Gastroesophageal sphincter (tissue), 4 donors: ENCODE measurements at regions not wholly inside any gene's neighbourhood (a gene's known extent, or its start where the extent isn't known, plus 50 kb on each side); places are given as distances from the start of the nearest gene placed in this dataset.

Experiments used
- ATAC-seq: fragments of 150-250 bp; one replicate; pipeline ENCODE4 v1.9.1; 2016; ENCODE audit warnings: mild to moderate bottlenecking, moderate library complexity
- H3K27ac ChIP-seq, 4 donors: fragments of 200-600 bp; sonication (generic) in 3 of 4; 1 replicate in 3 of 4; 2 replicates in 1 of 4; pipeline ENCODE4 v1.5.1; 2016 to 2019
- H3K27me3 ChIP-seq: fragments of 200-600 bp; sonication (generic); one replicate; pipeline ENCODE4 v1.5.1; 2019
- H3K36me3 ChIP-seq, 2 donors: fragments of 200-600 bp; sonication (generic); one replicate each; pipeline ENCODE4 v1.5.1; 2019; ENCODE audit warnings: control low read depth in 1 of 2
- H3K4me1 ChIP-seq, 3 donors: fragments of 200-600 bp; sonication (generic); 1 replicate in 2 of 3; 2 replicates in 1 of 3; pipeline ENCODE4 v1.5.1; 2016 to 2019; ENCODE audit warnings: control low read depth in 2 of 3
- H3K4me3 ChIP-seq, 2 donors: fragments of 200-600 bp; sonication (generic); one replicate each; pipeline ENCODE4 v1.5.1; 2019; ENCODE audit warnings: mild to moderate bottlenecking in 1 of 2, moderate library complexity in 1 of 2
- H3K9me3 ChIP-seq, 3 donors: fragments of 200-600 bp; sonication (generic); one replicate each; pipeline ENCODE4 v1.5.1; 2017 to 2019; ENCODE audit warnings: control low read depth in 2 of 3
- CTCF ChIP-seq, 4 experiments: fragments of 200-600 bp in 2 of 4; fragments of 450-650 bp in 2 of 4; sonication (generic) in 1 of 4; IDR thresholded peaks; one replicate each; pipeline ENCODE4 v1.5.1; 2017 to 2019; ENCODE audit warnings: antibody characterized with exemption in 4 of 4, mild to moderate bottlenecking in 2 of 4, moderate library complexity in 2 of 4
- EP300 ChIP-seq: sonication (generic); formaldehyde crosslinking; IDR thresholded peaks from one replicate; pipeline ENCODE4 v1.6.1; 2017; ENCODE audit warnings: antibody characterized with exemption, mild to moderate bottlenecking
- POLR2A ChIP-seq, 2 donors: fragments of 450-650 bp; IDR thresholded peaks; one replicate each; pipeline ENCODE4 v1.6.1; 2017; ENCODE audit warnings: antibody characterized with exemption in 2 of 2, mild to moderate bottlenecking in 2 of 2, moderate library complexity in 1 of 2
- POLR2AphosphoS5 ChIP-seq: sonication (generic); formaldehyde crosslinking; IDR thresholded peaks from one replicate; pipeline ENCODE4 v1.6.1; 2017; ENCODE audit warnings: antibody characterized with exemption
- WGBS, 2 donors: methylation state at CpG; one replicate each; pipeline ENCODE4 v1.1.5; 2018; ENCODE audit warnings: low coverage in 1 of 2; 5-methylcytosine and 5-hydroxymethylcytosine counted together

DNA sequence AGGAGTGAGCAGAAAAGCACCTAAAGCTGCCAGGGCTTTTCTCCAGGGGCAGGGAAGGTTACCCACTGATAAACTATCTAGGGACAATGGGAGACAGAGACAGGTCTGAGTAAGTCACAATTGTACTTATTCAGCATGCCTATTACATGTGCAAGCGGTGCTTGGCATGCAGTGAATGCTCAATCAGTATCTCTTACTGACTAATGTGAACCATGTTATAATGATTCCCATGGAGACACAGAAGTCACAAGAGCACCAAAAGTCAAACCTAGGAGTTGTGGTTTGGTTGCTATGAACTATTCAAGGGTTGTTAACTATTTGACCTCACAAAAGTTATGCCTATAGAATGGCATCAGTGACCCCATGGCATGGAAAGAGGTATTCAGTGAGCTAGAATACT is 50.0 kb upstream of the RASGRP1 start:
- Histone ChIP-seq H3K4me1 (no peaks in the 10 kb centered on the region), H3K27ac (no peak overlapping the region), H3K9me3 (no peaks in the 10 kb centered on the region), H3K27me3 (peaks cover 16% of the 10 kb centered on the region), H3K36me3 (no peaks in the 10 kb centered on the region), H3K4me3 (no peak overlapping the region)
- 80 to 100% methylated on average over 1 of the region's 1 CpG for WGBS, 2 donors
- no peak for TF ChIP-seq EP300
- TF ChIP-seq POLR2AphosphoS5: no peak
- no peak for TF ChIP-seq POLR2A (IDR thresholded peaks at IDR 0.05)
- no peak for TF ChIP-seq CTCF (IDR thresholded peaks at IDR 0.05)
- no peak for ATAC-seq

DNA sequence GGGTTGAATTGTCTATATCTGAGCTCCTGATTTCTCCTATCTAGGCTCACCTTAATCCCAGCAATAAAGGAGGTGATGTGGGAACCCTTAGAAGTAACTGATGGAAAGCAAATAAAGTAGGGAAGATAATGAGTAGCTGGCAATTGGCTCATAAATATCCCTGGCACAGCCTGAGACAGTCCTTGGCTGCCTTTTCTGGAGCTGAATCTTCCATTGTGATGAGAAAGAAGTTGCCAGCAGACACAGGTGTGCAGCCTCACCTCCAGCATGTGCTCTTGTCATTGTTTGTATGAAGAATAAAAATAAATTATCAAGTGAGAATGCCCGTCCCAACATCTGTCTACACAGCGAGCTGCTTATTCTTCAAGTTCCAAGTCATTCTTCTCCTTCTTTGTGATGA is 53.2 kb upstream of the RASGRP1 start:
- TF ChIP-seq POLR2A (IDR thresholded peaks at IDR 0.05): no peak
- TF ChIP-seq POLR2AphosphoS5: no peak
- no peak for TF ChIP-seq CTCF (IDR thresholded peaks at IDR 0.05)
- TF ChIP-seq EP300: no peak
- Histone ChIP-seq H3K4me3 (no peak overlapping the region), H3K4me1 (no peaks in the 10 kb centered on the region), H3K27ac (no peak overlapping the region), H3K27me3 (peaks cover 25% of the 10 kb centered on the region), H3K36me3 (no peaks in the 10 kb centered on the region), H3K9me3 (no peaks in the 10 kb centered on the region)
- no peak for ATAC-seq
- 63 to 82% methylated on average over 2 of the region's 2 CpGs for WGBS, 2 donors

DNA sequence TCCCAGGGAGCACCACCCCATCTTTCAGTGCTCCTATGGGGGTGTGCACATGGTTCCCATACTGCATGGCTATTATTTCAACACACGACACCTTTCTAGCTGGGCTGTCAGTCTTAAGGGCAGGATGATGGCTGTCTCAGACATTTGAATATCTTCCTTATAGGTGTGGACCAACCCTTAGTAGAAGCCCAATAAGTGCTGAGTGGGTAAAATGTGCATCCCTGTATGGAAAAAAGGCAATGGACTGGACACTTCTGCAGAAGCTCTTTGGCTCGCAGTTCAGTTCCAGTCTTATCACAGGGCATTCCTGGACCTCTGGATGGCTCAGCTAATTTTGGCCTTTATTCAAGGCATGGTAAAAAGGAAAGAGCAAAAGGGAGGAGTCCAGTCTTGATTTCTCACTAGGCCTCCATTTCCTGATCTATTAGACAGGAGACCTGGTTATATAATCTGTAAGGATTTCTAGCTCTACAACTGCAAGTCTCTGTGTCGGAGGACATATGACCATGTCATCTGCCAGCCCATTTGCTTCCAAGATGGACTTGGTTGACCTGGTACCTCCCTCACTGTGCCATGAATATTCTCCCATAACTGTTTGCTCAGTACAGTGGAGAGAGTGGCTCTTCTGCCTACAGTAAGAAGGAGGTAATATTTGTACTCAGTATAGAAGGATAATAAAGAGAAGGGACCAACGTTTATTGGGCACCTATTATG is 53.8 kb upstream of the RASGRP1 start:
- Histone ChIP-seq H3K9me3 (no peaks in the 10 kb centered on the region), H3K36me3 (no peaks in the 10 kb centered on the region), H3K4me3 (no peak overlapping the region), H3K27ac (no peak overlapping the region), H3K27me3 (peaks cover 25% of the 10 kb centered on the region), H3K4me1 (no peaks in the 10 kb centered on the region)
- 75 to 86% methylated on average over 4 of the region's 4 CpGs for WGBS, 2 donors
- no peak for ATAC-seq
- no peak for TF ChIP-seq POLR2A (IDR thresholded peaks at IDR 0.05)
- no peak for TF ChIP-seq CTCF (IDR thresholded peaks at IDR 0.05)
- TF ChIP-seq EP300: no peak
- TF ChIP-seq POLR2AphosphoS5: no peak

DNA sequence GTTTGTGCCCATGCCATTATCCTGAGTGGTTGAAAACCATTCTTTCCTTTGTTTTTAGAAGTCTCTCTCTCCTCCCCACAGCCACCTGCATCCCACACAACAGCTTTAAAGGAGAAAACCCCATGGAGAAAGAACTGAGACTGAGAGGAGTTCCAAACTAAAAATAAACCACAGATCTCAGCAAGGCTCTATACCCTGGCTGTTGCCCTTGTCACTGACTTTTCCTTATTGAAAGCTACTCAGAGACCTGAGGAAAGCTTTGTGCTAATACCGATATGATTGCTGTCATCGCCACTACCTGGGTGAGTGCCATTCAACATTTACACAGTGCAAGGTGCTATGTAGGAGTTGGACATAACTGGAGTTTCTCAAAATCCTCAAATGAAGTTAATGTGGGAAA is 55.5 kb upstream of the RASGRP1 start:
- peaks cover 21% of the 10 kb centered on the region for H3K27me3 ChIP-seq
- WGBS, 2 donors: 83 to 94% methylated on average over 2 of the region's 2 CpGs
- no peak for TF ChIP-seq POLR2AphosphoS5
- no peak for TF ChIP-seq CTCF (IDR thresholded peaks at IDR 0.05)
- TF ChIP-seq POLR2A (IDR thresholded peaks at IDR 0.05): no peak
- no peak for TF ChIP-seq EP300
- ATAC-seq: no peak
- no peaks in the 10 kb centered on the region for H3K9me3 ChIP-seq
- no peaks in the 10 kb centered on the region for H3K4me1 ChIP-seq
- no peak overlapping the region for H3K27ac ChIP-seq
- H3K36me3 ChIP-seq: no peaks in the 10 kb centered on the region
- no peak overlapping the region for H3K4me3 ChIP-seq

DNA sequence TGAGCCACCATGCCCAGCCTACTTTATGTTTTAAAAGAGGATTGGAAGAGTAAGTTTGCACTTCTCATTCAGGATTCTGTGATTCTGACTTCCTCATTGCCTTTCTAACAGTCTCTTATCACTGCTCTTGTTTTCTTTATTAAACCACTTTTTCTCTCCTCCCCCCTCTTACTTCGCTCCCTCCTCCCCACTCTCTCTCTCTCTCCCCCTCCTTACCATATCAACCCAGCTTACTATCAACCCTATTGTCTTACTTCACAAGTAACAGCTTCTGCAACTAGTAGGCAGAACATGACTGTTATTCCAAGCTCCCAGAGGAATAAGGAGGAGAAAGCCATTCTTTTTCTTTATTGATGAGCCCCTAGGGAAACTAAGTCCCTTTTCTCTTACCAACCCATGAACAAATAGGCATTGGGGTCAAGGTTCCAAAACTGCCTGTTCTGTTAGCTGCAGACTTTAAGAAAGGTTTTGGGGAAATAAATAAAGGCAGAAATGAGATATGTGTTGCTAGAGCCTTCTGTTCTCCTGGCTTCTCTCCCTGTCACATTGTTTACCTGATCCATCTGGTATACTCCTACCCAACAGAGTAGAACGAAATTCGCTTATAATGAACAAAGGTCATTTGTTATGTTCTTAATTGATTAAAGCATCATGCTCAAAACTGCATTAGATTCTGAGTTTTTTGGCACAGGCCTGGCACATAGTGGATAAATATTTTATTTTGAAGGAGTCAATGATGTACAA is 56.4 kb upstream of the RASGRP1 start:
- no peak overlapping the region for H3K27ac ChIP-seq
- 7 to 30% methylated on average over 2 to 3 of the region's 3 CpGs for WGBS, 2 donors
- no peaks in the 10 kb centered on the region for H3K36me3 ChIP-seq
- no peaks in the 10 kb centered on the region for H3K9me3 ChIP-seq
- H3K4me1 ChIP-seq: no peaks in the 10 kb centered on the region
- H3K4me3 ChIP-seq: no peak overlapping the region
- TF ChIP-seq EP300 (no peak), POLR2A (IDR thresholded peaks at IDR 0.05) (no peak), CTCF (IDR thresholded peaks at IDR 0.05) (no peak), POLR2AphosphoS5 (no peak)
- no peak for ATAC-seq
- peaks cover 14% of the 10 kb centered on the region for H3K27me3 ChIP-seq
